ENCODE measurements at regions not wholly inside any gene's neighbourhood (a gene's known extent, or its start where the extent isn't known, plus 50 kb on each side); places are given as distances from the start of the nearest gene placed in this dataset.

DNA sequence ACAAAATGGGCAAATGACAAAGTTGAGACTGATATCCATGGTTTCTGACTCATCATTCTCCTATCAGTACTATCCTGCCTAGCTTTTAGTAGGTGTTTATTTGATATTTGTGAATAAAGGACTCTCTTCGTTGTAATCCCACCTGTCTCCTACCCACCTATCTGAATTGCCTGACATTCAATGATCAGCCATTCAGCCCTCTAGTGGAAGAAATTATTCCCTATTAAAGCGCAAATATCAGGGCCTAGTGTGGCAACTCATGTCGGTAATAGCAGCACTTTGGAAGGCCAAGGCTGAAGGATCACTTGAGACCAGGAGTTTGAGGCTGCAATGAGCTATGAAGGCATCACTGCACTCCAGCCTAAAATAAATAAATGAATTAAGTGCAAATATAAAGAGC lies 195.7 kb upstream of the SETMAR start:
- ChIA-PET CTCF (ENCODE audit: unreplicated experiment) (no interaction called here), POLR2A (interaction anchor here (0.5 kb wide), 1 partner anchor 380 kb away, joined by 3 read pairs; no protein-coding TSS in a partner anchor)
- no peak overlapping the region for H3K27ac ChIP-seq (ENCODE audit: low read depth, low read length, poor library complexity, severe bottlenecking)
- H4K20me1 ChIP-seq (ENCODE audit: insufficient read depth, low read length), result no peaks in the 10 kb centered on the region
- no TSS peak for BruUV-seq (replicated peaks)
- H2AFZ ChIP-seq (ENCODE audit: low read length), result no peak overlapping the region
- no peaks in the 10 kb centered on the region for H3K36me3 ChIP-seq (ENCODE audit: insufficient read depth, low read length)
- H3K4me1 ChIP-seq (ENCODE audit: insufficient read depth, low read length, poor library complexity, severe bottlenecking), result no peaks in the 10 kb centered on the region
- no peaks in the 10 kb centered on the region for H3K9me3 ChIP-seq (ENCODE audit: low read length)
- intact Hi-C loops (cut with micrococcal nuclease; ENCODE audit: unreplicated experiment), result no loop called here
- no peak for DNase-seq (ENCODE audit: low spot score)
- no peak for TF ChIP-seq EZH2phosphoT487 (IDR thresholded peaks at IDR 0.05; ENCODE audit: borderline replicate concordance, low read depth, low read length)
- TF ChIP-seq, protein P1, sequence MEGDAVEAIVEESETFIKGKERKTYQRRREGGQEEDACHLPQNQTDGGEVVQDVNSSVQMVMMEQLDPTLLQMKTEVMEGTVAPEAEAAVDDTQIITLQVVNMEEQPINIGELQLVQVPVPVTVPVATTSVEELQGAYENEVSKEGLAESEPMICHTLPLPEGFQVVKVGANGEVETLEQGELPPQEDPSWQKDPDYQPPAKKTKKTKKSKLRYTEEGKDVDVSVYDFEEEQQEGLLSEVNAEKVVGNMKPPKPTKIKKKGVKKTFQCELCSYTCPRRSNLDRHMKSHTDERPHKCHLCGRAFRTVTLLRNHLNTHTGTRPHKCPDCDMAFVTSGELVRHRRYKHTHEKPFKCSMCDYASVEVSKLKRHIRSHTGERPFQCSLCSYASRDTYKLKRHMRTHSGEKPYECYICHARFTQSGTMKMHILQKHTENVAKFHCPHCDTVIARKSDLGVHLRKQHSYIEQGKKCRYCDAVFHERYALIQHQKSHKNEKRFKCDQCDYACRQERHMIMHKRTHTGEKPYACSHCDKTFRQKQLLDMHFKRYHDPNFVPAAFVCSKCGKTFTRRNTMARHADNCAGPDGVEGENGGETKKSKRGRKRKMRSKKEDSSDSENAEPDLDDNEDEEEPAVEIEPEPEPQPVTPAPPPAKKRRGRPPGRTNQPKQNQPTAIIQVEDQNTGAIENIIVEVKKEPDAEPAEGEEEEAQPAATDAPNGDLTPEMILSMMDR (conservative IDR thresholded peaks at IDR 0.05; ENCODE audit: low read length), result peak; percentile 47
- H3K9me2 ChIP-seq (ENCODE audit: insufficient read depth, low read length), result no peaks in the 10 kb centered on the region
- H3K4me2 ChIP-seq (ENCODE audit: low read length), result no peak overlapping the region
- no peak overlapping the region for H3K4me3 ChIP-seq (ENCODE audit: low read depth, low read length, poor library complexity, severe bottlenecking)
- no peaks in the 10 kb centered on the region for H3K79me2 ChIP-seq (ENCODE audit: insufficient read depth, low read depth, low read length)

DNA sequence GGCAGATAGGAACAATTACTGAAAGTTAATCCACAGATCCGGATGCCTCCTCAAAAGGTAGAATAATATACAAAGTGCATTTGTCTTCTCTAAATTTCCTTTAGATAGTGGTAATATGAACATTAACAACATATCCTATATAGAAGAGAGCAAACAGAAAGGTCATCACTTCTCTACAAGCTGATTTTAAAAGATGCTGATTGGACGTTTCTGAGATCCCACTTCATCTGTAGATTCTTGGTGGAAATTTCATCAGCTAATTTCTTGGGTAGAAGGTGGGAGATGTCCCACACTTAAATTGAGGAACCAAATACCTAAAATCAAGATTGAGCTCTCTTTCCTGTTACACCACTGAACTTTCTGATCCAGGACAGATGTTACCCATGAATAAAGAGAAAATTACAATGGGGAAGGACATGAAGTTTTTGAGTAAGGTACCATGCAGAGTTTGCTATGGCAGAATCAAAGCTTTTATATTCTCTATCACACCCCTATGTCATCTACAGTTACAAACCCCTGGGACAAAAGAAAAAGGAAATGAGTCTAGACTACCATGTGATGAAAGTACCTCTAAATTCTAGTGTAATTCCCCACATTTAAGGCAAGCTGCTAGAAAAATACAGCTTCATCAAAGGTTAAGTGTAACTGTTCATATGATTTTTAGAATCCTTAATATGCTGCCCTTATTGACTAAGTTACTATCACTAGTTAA lies 189.2 kb upstream of the SETMAR start:
- ChIA-PET CTCF (ENCODE audit: unreplicated experiment) (no interaction called here), POLR2A (no interaction called here)
- no peaks in the 10 kb centered on the region for H3K36me3 ChIP-seq (ENCODE audit: insufficient read depth, low read length)
- no TSS peak for BruUV-seq (replicated peaks)
- H3K4me1 ChIP-seq (ENCODE audit: insufficient read depth, low read length, poor library complexity, severe bottlenecking), result no peaks in the 10 kb centered on the region
- no peak overlapping the region for H3K4me3 ChIP-seq (ENCODE audit: low read depth, low read length, poor library complexity, severe bottlenecking)
- no peaks in the 10 kb centered on the region for H3K9me3 ChIP-seq (ENCODE audit: low read length)
- no peaks in the 10 kb centered on the region for H3K9me2 ChIP-seq (ENCODE audit: insufficient read depth, low read length)
- no peak overlapping the region for H2AFZ ChIP-seq (ENCODE audit: low read length)
- intact Hi-C loops (cut with micrococcal nuclease; ENCODE audit: unreplicated experiment), result no loop called here
- H3K4me2 ChIP-seq (ENCODE audit: low read length), result no peak overlapping the region
- no peak overlapping the region for H3K27ac ChIP-seq (ENCODE audit: low read depth, low read length, poor library complexity, severe bottlenecking)
- TF ChIP-seq, protein P1 (conservative IDR thresholded peaks at IDR 0.05; ENCODE audit: low read length), result no peak
- no peak for TF ChIP-seq EZH2phosphoT487 (IDR thresholded peaks at IDR 0.05; ENCODE audit: borderline replicate concordance, low read depth, low read length)
- no peaks in the 10 kb centered on the region for H3K79me2 ChIP-seq (ENCODE audit: insufficient read depth, low read depth, low read length)
- no peak for DNase-seq (ENCODE audit: low spot score)
- no peaks in the 10 kb centered on the region for H4K20me1 ChIP-seq (ENCODE audit: insufficient read depth, low read length)

DNA sequence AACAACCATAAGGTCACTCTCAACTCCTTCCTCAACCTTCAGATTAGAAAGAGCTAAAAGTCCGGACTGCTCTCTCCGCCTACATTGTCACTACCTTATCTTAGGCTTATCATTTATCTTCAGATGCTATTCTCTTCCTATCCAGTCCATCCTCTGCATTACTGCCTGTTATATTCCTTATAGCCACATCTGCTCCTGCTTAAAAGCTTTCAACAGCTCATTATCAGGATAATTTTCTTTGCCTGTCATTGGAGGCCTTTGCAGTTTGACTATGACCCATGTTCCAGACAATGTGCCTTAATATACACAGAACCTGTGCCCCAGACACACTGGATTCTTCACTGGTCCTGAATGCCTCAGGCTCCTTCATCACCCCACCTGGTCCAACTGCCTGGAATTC lies 184.1 kb upstream of the SETMAR start:
- no peaks in the 10 kb centered on the region for H3K9me3 ChIP-seq (ENCODE audit: low read length)
- H4K20me1 ChIP-seq (ENCODE audit: insufficient read depth, low read length), result no peaks in the 10 kb centered on the region
- DNase-seq (ENCODE audit: low spot score), result no peak
- H3K4me1 ChIP-seq (ENCODE audit: insufficient read depth, low read length, poor library complexity, severe bottlenecking), result no peaks in the 10 kb centered on the region
- no peaks in the 10 kb centered on the region for H3K9me2 ChIP-seq (ENCODE audit: insufficient read depth, low read length)
- intact Hi-C loops (cut with micrococcal nuclease; ENCODE audit: unreplicated experiment), result no loop called here
- H3K36me3 ChIP-seq (ENCODE audit: insufficient read depth, low read length), result no peaks in the 10 kb centered on the region
- TF ChIP-seq, protein P1 (conservative IDR thresholded peaks at IDR 0.05; ENCODE audit: low read length), result no peak
- no peak for TF ChIP-seq EZH2phosphoT487 (IDR thresholded peaks at IDR 0.05; ENCODE audit: borderline replicate concordance, low read depth, low read length)
- POLR2A ChIA-PET, result interaction anchor here (0.5 to 0.7 kb wide), 2 partner anchors 24 to 1263 kb away, joined by 3 read pairs; no protein-coding TSS in a partner anchor
- no peaks in the 10 kb centered on the region for H3K79me2 ChIP-seq (ENCODE audit: insufficient read depth, low read depth, low read length)
- no peak overlapping the region for H2AFZ ChIP-seq (ENCODE audit: low read length)
- no peak overlapping the region for H3K4me3 ChIP-seq (ENCODE audit: low read depth, low read length, poor library complexity, severe bottlenecking)
- H3K27ac ChIP-seq (ENCODE audit: low read depth, low read length, poor library complexity, severe bottlenecking), result no peak overlapping the region
- no peak overlapping the region for H3K4me2 ChIP-seq (ENCODE audit: low read length)
- BruUV-seq (replicated peaks), result no TSS peak
- CTCF ChIA-PET (ENCODE audit: unreplicated experiment), result no interaction called here
